Cardiac fibroblast (primary cell): ENCODE measurements at regions not wholly inside any gene's neighbourhood (a gene's known extent, or its start where the extent isn't known, plus 50 kb on each side); places are given as distances from the start of the nearest gene placed in this dataset.
A peak's percentile ranks its signal among the peaks of the same experiment; 100 is the strongest.

Source experiments
- DNase-seq, 2 donors: peaks; one replicate each; pipeline versions ENCODE4 v3.0.0 to v3.0.0-alpha.2; 2010; ENCODE audit warnings: low read depth in 2 of 2
- H3K4me3 ChIP-seq, 2 donors: replicated peaks in 1 of 2; 1 replicate in 1 of 2; 2 replicates in 1 of 2; pipeline ENCODE4 v1.5.1; 2011; ENCODE audit warnings: low read depth in 2 of 2, low read length in 2 of 2, mild to moderate bottlenecking in 2 of 2, moderate library complexity in 1 of 2
- CTCF ChIP-seq: IDR thresholded peaks from one replicate; pipeline ENCODE4 v1.5.1; 2011; ENCODE audit warnings: low read depth, mild to moderate bottlenecking, low read length, inconsistent platforms

DNA sequence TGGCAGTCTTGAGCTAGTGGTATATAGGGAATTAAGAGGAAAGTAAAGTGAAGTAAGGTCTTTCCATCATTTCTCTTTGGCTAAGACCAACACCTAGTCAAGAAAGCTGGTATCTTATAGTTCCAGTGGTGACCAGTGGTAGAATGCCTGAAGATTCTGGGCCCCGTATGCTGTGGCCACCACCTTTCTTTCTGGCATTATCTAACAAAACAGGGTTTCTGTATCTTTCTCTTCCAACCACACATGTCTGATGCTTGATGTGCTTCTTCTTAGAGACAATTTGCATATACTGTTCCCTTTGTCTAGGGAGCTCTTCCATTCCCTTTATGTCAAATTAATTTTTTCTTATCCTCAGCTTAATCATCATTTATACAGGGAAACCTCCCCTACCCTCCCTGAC lies 109.9 kb upstream of the SSBP2 start:
- DNase-seq: no peak
- TF ChIP-seq CTCF: no peak
- H3K4me3 ChIP-seq: no peak overlapping the region

DNA sequence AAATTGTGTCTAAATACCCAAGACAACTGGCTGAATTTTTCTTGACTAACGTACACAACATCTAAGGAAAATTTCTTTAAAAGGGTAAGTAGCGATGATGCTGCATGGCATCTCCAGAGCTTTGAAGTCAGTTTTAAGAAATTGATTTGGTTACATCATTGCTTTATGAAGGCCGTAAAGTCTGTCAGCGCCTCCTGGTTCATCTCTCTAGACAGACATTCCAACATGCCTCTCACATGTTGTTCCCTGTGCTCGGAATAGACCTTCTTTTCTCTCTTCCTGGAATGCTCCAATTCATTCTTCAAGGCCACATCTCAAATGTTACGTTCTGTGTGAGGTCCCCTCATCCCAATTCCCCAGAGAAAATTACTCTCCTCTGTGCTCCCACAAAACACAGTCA lies 108.7 kb upstream of the SSBP2 start:
- TF ChIP-seq CTCF: no peak

DNA sequence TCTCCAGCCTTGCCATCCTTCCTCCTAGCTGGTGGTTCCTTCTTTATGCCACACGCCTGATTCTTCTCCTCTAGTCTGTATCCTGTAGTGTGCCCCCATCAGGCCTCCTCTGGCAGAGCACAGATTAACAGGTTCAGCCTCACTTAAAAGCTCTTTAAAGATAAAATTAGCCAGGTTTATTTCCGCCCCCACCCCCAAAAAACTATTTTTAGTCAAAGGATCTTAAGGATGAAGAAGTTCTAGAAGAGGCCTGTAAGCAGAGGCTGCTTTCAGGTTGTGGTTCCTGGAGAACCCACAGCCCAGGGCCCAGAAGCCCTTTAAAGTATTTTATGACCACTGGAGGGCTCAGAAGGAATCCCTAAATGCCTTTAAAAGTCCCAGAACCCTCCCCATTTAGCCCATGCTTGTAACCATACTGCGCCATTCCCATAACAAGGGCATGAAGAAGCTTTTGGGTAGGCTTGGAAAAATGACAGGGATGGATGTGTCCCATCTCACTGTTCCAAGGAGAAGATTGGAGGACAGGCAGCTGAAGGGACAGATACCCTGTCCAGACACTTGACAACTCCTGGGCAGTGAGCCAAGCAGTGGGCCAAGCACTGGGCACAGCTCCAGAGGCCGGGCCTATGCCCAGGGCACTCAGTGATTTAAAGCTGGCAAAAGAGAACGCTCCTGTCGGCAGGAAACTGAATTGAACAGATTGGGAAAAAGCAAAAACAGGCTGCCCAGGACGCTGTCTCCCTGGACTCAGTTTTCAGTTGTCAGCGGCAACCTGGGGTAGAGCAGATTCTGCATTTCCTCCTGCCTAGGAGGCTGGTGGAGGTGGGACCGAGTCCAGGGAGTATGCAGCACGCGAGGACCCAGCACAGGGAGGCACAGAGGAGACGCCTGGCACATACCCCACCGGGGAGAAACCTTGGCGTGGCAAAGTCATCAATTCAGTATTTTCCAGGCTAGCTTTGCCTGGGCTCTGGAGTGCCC lies 106.3 kb upstream of the SSBP2 start:
- peak; percentile 18 for TF ChIP-seq CTCF
- H3K4me3 ChIP-seq: no peak overlapping the region
- peak; percentile 11 to 38 for DNase-seq

More for the DNA sequence above, 108.7 kb upstream of the SSBP2 start:
- no peak overlapping the region for H3K4me3 ChIP-seq
- no peak for DNase-seq

DNA sequence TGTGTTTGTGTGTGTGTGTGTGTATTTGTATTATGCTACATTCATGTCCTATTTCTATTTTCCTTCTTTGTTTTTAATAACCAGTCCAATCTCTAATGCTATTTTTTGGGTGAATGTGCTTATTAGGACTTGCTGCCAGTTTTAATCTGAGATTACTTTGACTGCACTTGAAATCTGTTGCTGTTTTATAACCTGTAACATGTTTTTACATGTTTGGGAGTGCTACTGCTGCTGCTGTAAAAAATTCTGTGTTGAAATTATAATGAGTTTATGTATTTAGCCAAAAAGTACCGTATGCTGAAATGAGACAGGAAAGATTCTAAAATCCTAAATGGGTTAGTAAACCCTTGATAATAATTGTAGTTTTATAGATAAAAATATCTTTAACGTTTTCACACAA lies 104.7 kb upstream of the SSBP2 start:
- DNase-seq: no peak
- H3K4me3 ChIP-seq: no peak overlapping the region
- TF ChIP-seq CTCF: no peak

GRCh38 chr5:81854915-81855314 lies 104.0 kb upstream of the SSBP2 start:
- H3K4me3 ChIP-seq: no peak overlapping the region
- peak in 1 of 2 donors; percentile 19 for DNase-seq
- no peak for TF ChIP-seq CTCF

GRCh38 chr5:81854485-81854884 lies 103.6 kb upstream of the SSBP2 start:
- H3K4me3 ChIP-seq: no peak overlapping the region
- peak in 1 of 2 donors; percentile 10 for DNase-seq
- TF ChIP-seq CTCF: peak; percentile 9
